C4-2B (cell line): ENCODE measurements at regions not wholly inside any gene's neighbourhood (a gene's known extent, or its start where the extent isn't known, plus 50 kb on each side); places are given as distances from the start of the nearest gene placed in this dataset.
"Not testable (repeated sequence)": the region's sequence is repeated elsewhere in the genome, so short reads cannot be mapped to it uniquely, and the experiment has no call there.

ENCODE experiments used
- CTCF ChIP-seq: fragments of 450-650 bp; conservative IDR thresholded peaks from 2 replicates; pipeline ENCODE4 v1.5.1; 2017; ENCODE audit warnings: mild to moderate bottlenecking
- ZFX ChIP-seq: fragments of 450-650 bp; IDR thresholded peaks from 2 replicates; pipeline ENCODE4 v1.6.1; 2017

GRCh38 chr15:47108800-47109199 is 608.5 kb upstream of the SEMA6D start:
- not testable (repeated sequence) for TF ChIP-seq CTCF, ZFX
